ENCODE measurements at regions not wholly inside any gene's neighbourhood (a gene's known extent, or its start where the extent isn't known, plus 50 kb on each side); places are given as distances from the start of the nearest gene placed in this dataset.
"Not testable (repeated sequence)": the region's sequence is repeated elsewhere in the genome, so short reads cannot be mapped to it uniquely, and the experiment has no call there.

DNA sequence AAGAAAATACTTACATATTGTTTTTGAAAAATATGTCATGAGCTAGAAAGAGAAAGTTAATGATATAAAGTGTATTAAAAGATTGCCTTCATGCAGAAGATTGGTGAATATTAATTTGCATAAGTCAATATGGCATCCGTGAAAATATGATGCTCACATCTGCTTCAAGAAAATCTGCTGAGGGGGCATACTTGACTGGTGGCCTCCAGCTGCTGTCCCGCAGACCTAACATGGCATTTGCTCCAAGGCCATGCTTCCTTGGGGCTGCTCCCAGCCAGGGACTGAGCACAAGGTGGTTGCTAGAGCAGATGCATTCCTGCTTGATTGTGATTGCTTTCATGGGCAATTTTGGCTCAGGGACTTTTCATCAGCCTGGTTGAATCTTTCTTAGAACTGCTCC is 133.8 kb downstream of the TTC6 start:
- TF ChIP-seq, protein P1, sequence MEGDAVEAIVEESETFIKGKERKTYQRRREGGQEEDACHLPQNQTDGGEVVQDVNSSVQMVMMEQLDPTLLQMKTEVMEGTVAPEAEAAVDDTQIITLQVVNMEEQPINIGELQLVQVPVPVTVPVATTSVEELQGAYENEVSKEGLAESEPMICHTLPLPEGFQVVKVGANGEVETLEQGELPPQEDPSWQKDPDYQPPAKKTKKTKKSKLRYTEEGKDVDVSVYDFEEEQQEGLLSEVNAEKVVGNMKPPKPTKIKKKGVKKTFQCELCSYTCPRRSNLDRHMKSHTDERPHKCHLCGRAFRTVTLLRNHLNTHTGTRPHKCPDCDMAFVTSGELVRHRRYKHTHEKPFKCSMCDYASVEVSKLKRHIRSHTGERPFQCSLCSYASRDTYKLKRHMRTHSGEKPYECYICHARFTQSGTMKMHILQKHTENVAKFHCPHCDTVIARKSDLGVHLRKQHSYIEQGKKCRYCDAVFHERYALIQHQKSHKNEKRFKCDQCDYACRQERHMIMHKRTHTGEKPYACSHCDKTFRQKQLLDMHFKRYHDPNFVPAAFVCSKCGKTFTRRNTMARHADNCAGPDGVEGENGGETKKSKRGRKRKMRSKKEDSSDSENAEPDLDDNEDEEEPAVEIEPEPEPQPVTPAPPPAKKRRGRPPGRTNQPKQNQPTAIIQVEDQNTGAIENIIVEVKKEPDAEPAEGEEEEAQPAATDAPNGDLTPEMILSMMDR (conservative IDR thresholded peaks at IDR 0.05; ENCODE audit: control insufficient read depth, insufficient read depth, low read depth, low read length), result no peak
- no peak for DNase-seq (ENCODE audit: low read depth)
- no peak overlapping the region for H3K4me3 ChIP-seq (ENCODE audit: control insufficient read depth, low read depth, low read length)

DNA sequence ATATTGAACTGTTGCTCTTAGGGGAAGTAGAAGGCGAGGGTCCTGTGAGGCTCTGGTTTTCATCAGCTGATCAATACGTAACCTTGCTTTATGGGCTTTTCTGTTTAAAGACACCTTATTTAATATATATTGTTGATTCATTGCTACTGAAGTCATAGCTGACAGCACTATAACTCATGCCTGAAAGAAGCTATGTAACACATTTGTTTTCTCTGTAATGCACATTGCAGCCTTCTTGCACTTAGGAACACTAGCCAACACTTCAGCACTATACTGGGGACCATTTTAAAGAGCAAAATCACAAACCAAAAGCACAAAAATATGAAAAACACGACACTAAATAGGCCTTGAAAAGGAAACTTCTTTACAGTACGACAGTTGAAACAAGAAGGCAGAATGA is 135.7 kb downstream of the TTC6 start:
- TF ChIP-seq, protein P1 (conservative IDR thresholded peaks at IDR 0.05; ENCODE audit: control insufficient read depth, insufficient read depth, low read depth, low read length), result no peak
- DNase-seq (ENCODE audit: low read depth), result no peak
- H3K4me3 ChIP-seq (ENCODE audit: control insufficient read depth, low read depth, low read length), result no peak overlapping the region

DNA sequence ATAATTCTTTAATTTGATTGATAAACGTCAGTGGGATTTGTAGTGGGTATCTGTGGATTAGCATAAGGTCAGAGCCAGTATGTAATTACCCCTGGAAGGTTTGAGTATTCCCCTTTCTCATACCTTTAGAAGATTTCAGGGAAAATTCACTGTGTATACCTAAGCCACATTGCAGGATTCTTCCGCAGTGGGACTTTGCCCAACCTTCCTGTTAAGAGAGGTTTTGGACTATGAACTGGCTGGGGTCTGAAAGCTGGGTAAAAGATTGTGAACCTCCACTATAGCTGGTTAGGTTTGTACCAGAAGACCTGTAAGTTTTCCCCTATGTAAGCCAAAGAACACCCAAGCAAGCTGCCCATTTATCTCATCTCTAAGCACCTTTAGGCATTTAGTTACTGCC is 150.2 kb downstream of the TTC6 start:
- TF ChIP-seq, protein P1 (conservative IDR thresholded peaks at IDR 0.05; ENCODE audit: control insufficient read depth, insufficient read depth, low read depth, low read length), result no peak
- DNase-seq (ENCODE audit: low read depth), result no peak
- no peak overlapping the region for H3K4me3 ChIP-seq (ENCODE audit: control insufficient read depth, low read depth, low read length)

DNA sequence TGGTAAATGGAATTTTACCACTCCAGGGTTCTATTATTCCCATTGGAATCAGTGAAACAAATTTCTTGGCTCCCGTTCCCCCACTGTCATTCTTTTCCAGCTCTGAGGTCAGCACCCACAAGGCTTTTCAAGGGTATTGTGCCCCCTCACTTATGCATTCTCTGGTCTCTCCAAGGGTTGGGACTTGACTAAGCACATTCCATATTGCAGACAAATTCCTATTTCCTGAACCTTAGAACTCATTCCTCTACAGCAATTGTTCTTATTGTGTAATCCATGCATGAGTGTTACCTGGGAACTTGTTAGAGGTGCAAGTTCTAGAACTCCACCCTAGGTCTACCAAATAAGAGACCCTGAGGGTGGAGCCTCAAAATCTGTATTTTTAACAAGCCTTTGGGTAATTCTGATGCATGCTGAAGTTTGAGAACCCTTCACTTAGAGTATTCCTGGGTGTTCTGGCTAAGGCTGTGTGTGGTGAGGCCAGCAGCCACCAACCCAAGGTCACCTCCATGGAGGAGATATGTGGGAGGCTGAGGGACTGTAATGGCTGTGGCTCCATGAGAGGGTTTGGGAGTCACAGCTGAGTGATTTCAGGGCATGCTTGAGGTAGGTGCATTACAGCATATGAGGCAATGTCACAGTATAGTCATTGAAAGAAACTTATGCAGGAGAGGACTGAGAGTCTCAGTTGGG is 150.9 kb downstream of the TTC6 start:
- no peak overlapping the region for H3K4me3 ChIP-seq (ENCODE audit: control insufficient read depth, low read depth, low read length)
- TF ChIP-seq, protein P1 (conservative IDR thresholded peaks at IDR 0.05; ENCODE audit: control insufficient read depth, insufficient read depth, low read depth, low read length), result no peak
- no peak for DNase-seq (ENCODE audit: low read depth)

DNA sequence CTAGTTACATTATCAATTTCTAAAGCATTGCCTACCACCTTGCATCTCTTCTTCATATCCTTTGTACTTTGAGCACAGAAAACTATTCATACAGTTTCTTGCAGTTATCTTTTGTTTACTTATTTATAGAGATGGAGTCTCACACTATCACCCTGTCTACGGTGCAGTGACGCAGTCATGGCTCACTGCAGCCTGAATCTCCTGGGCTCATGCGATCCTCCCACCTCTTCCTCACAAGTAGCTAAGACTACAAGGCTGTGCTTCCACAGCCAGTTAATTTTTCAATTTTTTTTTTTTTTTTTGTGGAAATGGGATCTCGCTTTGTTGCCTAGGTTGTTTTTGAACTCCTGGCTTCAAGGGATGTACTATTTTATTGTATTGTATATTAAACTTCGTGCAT is 158.0 kb downstream of the TTC6 start:
- no peak for DNase-seq (ENCODE audit: low read depth)
- H3K4me3 ChIP-seq (ENCODE audit: control insufficient read depth, low read depth, low read length), result no peak overlapping the region
- TF ChIP-seq, protein P1 (conservative IDR thresholded peaks at IDR 0.05; ENCODE audit: control insufficient read depth, insufficient read depth, low read depth, low read length), result no peak

DNA sequence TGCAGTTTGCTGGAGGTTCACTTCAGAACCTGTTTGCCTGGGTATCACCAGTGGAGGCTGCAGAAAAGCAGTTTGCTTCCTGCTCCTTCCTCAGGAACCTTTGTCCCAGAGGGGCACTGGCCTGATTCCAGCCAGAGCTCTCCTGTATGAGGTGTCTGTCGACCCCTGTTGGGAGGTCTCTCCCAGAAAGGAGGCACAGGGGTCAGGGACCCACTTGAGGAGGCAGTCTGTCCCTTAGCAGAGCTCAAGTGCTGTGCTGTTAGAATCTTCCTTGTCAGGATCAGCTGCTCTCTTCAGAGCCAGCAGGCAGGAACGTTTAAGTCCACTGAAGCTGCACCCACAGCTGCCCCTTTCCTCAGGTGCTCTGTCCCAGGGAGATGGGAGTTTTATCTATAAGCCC is 164.8 kb downstream of the TTC6 start:
- not testable (repeated sequence) for H3K4me3 ChIP-seq (ENCODE audit: control insufficient read depth, low read depth, low read length); DNase-seq (ENCODE audit: low read depth)

DNA sequence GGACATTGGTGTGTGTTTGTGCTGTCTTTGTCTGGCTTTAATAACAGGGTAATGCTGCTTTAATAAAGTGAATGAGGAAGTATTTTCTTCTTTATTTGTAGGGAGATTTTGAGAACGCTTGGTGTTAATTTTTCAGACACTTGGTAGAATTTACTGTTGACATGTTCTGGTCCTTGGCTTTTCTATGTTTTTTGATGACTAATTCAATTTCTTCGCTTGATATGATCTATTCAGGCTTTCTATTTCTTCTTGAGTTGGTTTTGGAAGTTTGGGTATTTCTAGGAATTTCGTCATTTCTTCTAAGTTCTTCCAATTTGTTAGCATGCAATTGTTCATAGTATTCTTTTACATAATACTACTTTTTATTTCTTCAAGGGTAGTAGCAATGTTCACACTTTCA is 167.8 kb downstream of the TTC6 start:
- TF ChIP-seq, protein P1 (conservative IDR thresholded peaks at IDR 0.05; ENCODE audit: control insufficient read depth, insufficient read depth, low read depth, low read length), result no peak
- no peak overlapping the region for H3K4me3 ChIP-seq (ENCODE audit: control insufficient read depth, low read depth, low read length)
- DNase-seq (ENCODE audit: low read depth), result no peak

DNA sequence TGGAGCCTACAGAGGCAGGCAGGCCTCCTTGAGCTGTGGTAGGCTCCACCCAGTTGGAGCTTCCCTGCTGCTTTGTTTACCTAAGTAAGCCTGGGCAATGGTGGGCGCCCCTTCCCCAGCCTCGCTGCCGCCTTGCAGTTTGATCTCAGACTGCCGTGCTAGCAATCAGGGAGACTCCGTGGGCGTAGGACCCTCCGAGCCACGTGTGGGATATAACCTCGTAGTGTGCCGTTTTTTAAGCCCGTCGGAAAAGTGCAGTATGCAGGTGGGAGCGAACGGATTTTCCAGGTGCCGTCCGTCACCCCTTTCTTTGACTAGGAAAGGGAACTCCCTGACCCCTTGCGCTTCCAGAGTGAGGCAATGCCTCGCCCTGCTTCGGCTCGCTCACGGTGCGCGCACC is 176.9 kb downstream of the TTC6 start:
- not testable (repeated sequence) for H3K4me3 ChIP-seq (ENCODE audit: control insufficient read depth, low read depth, low read length); DNase-seq (ENCODE audit: low read depth)
